ENCODE measurements at regions not wholly inside any gene's neighbourhood (a gene's known extent, or its start where the extent isn't known, plus 50 kb on each side); places are given as distances from the start of the nearest gene placed in this dataset.
A peak's percentile ranks its signal among the peaks of the same experiment; 100 is the strongest.

- peak; percentile 43 for TF ChIP-seq MAFF (IDR thresholded peaks at IDR 0.05; ENCODE audit: low read length)
- no peak for TF ChIP-seq HNRNPL (IDR thresholded peaks at IDR 0.05; ENCODE audit: low read depth, low read length)
- no peak for TF ChIP-seq REST (IDR thresholded peaks at IDR 0.05; ENCODE audit: borderline replicate concordance)
- TF ChIP-seq REST (CRISPR knock-in tag; IDR thresholded peaks at IDR 0.05; ENCODE audit: low read depth): no peak
- no peak for TF ChIP-seq GABPB2 (CRISPR knock-in tag; conservative IDR thresholded peaks at IDR 0.05)
- TF ChIP-seq HDAC8 (tag; IDR thresholded peaks at IDR 0.05): no peak
- TF ChIP-seq HNRNPUL1 (IDR thresholded peaks at IDR 0.05; ENCODE audit: low read length): no peak
- no peak for TF ChIP-seq SREBF1 (IDR thresholded peaks at IDR 0.05; ENCODE audit: borderline replicate concordance, low read depth, low read length)
- TF ChIP-seq PHB2 (IDR thresholded peaks at IDR 0.05; ENCODE audit: low read depth): no peak
- peak; percentile 31; the same call in 1 of the 2 replicates for TF ChIP-seq KLF6 (CRISPR knock-in tag; IDR thresholded peaks at IDR 0.05; ENCODE audit: borderline replicate concordance)
- TF ChIP-seq NR2C2 (CRISPR knock-in tag; IDR thresholded peaks at IDR 0.05): no peak
- TF ChIP-seq NR2C2 (tag; IDR thresholded peaks at IDR 0.05): peak; percentile 66
- no peak for TF ChIP-seq CHD4 (IDR thresholded peaks at IDR 0.05; ENCODE audit: insufficient read depth, insufficient replicate concordance, low read depth, low read length, poor library complexity, severe bottlenecking)
- no peak for TF ChIP-seq POLR2B (IDR thresholded peaks at IDR 0.05; ENCODE audit: low read depth, partially characterized antibody)
- TF ChIP-seq HSF4 (CRISPR knock-in tag; IDR thresholded peaks at IDR 0.05; ENCODE audit: borderline replicate concordance): no peak
- 0 out of 2 replicates have a peak, but pooled peaks have one; percentile 38 for TF ChIP-seq TEAD4 (IDR thresholded peaks at IDR 0.05; ENCODE audit: low read length)
- TF ChIP-seq TEAD4 (CRISPR knock-in tag; IDR thresholded peaks at IDR 0.05; ENCODE audit: borderline replicate concordance): no peak
- TF ChIP-seq NR2F6 (CRISPR knock-in tag; IDR thresholded peaks at IDR 0.05): no peak
- TF ChIP-seq HNRNPH1 (optimal IDR thresholded peaks at IDR 0.05; ENCODE audit: low read depth, low read length): no peak
- 0 out of 2 replicates have a peak, but pooled peaks have one; percentile 6 for TF ChIP-seq VEZF1 (CRISPR knock-in tag; IDR thresholded peaks at IDR 0.05)
- no peak for TF ChIP-seq CBX5 (IDR thresholded peaks at IDR 0.05; ENCODE audit: borderline replicate concordance, low read depth)
These were observed 211.3 kb upstream of the KRR1 start (continued) for GRCh38 chr12:75722714-75723200.
